ENCODE measurements at regions not wholly inside any gene's neighbourhood (a gene's known extent, or its start where the extent isn't known, plus 50 kb on each side); places are given as distances from the start of the nearest gene placed in this dataset.
"Not testable (repeated sequence)": the region's sequence is repeated elsewhere in the genome, so short reads cannot be mapped to it uniquely, and the experiment has no call there.

DNA sequence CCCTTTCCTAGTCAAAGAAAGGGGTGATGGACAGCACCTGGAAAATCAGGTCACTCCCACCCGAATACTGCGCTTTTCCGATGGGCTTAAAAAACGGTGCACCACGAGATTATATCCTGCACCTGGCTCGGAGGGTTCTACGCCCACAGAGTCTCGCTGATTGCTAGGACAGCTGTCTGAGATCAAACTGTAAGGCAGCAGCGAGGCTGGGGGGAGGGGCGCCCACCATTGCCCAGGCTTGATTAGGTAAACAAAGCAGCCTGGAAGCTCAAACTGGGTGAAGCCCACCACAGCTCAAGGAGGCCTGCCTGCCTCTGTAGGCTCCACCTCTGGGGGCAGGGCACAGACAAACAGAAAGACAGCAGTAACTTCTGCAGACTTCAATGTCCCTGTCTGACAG, 783.4 kb downstream of the NSUN3 start:
- DNase-seq (ENCODE audit: low spot score): not testable (repeated sequence)

DNA sequence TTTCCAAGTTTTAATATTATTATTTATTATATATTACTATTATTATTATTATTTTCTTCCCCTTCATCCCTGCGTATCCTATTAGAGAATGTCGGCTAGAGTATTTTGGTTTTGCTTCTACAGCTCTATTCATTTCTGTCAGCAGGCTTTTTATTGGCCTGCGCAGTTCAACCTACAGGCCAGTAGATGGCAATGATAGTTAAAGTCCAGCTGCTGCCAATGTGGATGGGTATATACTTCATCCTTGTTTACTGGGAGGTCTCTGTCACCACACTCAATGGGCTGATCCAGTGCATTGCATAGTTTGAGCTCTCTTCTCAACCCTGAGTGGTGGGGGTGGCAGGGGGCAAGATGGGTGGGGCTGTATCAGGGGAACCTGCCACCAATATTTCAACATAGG, 799.8 kb downstream of the NSUN3 start:
- DNase-seq (ENCODE audit: low spot score): peak; percentile 36

DNA sequence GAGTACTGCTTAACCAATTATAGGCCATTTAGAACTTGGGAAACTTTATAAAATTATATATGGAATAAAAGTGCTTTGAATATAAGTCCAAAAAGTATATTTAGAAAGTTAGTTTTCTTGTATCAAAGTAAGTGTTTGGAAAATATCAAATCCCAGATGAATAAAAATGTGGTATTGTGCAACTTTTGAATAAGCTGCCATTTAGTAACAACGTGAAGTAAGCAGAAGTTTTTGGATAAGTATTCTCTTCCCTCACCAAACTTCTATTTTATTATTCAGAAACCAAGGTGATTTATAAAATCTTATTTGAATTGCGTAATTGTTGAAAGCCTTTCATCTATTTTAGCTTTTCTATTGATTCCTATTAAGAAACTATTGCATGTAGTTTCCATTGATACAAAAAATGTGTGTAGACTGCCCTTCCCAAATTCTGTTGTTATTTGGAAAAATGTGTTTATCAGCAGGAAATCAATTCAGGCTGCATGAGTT, 806.2 kb downstream of the NSUN3 start:
- DNase-seq (ENCODE audit: low spot score): no peak

DNA sequence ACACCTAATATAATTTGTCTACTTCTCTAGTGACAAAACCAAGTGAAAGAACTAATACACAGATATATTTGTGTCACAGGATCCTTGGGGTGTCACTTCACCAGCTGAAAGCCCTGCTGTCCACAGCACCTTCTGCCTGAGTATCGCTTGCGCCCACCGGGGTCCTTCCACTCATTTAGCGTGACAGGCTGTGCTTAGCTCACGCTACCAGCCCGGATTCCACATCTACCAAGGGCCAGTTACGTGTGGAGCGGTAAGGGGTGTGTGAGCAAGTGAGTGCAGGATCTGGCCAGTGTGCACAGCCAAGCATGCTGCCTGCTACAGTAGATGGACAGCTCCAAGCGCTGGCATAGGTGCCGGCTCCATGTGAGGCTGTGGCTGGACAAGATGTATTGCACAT, 810.9 kb downstream of the NSUN3 start:
- DNase-seq (ENCODE audit: low spot score): no peak

DNA sequence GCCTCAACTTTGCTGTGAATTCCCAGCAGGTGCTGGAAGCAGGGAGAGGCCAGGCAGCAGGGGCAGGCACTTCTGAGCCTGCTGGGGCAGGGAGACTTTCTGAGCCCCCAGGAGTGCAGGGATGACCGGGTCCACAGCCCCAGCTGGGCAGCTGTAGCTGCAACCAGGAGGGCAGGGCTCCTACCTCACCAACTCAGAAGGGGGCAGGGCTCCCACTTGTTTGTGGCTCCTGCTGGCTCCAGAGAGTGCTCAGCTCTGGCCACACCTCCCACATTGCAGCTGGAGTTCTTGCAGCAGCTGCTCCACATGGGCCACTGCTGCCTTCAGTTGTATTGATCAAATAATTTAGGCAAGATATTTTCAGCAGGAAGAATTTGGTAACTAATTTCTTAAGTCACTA, 812.3 kb downstream of the NSUN3 start:
- no peak for DNase-seq (ENCODE audit: low spot score)

- no peak for DNase-seq (ENCODE audit: low spot score)
Measured at GRCh38 chr3:94887065-94887464, 824.2 kb downstream of the NSUN3 start.

GRCh38 chr3:94896994-94897393, 834.1 kb downstream of the NSUN3 start:
- no peak for DNase-seq (ENCODE audit: low spot score)

DNA sequence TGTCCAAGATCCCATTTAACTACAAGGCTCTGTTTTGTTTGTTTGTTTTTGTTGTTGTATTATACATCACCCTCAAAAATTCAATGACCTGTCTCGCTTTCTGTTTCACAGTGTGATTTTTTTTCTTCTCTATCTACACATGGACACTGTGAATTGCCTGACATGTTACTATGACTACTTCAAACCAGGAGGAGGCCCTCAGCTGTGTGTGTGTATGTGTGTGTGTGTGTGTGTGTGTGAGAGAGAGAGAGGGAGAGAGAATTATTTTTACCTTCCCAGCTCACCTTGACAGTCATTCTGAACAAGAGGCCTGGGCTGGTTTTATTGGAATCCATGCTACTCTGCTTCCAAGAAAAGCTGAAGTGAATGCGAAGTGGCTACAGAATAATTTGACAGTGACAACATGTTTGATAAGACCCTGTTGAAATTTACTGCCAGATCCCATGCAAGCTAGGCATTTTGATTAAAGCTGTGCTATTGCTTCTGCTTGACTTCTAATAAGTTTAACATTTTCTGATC, 841.4 kb downstream of the NSUN3 start:
- no peak for DNase-seq (ENCODE audit: low spot score)

- no peak for DNase-seq (ENCODE audit: low spot score)
Measured at GRCh38 chr3:94909726-94910125, 846.9 kb downstream of the NSUN3 start.

GRCh38 chr3:94912656-94913055, 849.8 kb downstream of the NSUN3 start:
- no peak for DNase-seq (ENCODE audit: low spot score)

GRCh38 chr3:94927175-94927574, 864.3 kb downstream of the NSUN3 start:
- DNase-seq (ENCODE audit: low spot score): no peak

DNA sequence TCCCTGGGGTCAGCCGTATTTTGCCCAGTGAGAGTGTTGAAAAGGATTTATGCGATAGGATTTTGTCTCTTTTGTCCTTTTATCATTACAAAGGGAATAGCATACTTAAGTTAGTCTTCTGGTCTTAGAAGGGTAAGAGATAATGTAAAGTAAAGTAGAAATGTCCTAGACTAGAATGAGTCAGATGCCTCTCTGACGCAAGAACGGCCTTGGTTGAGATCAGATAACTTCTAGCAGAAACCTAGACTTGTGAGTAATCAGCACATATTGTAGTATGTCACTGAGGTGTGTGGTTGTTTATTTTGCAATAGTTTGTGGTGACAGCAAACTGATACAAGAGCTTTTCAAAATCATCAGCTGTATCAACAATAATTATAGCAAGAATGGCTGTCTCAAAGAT, 866.1 kb downstream of the NSUN3 start:
- peak; percentile 61 for DNase-seq (ENCODE audit: low spot score)

DNA sequence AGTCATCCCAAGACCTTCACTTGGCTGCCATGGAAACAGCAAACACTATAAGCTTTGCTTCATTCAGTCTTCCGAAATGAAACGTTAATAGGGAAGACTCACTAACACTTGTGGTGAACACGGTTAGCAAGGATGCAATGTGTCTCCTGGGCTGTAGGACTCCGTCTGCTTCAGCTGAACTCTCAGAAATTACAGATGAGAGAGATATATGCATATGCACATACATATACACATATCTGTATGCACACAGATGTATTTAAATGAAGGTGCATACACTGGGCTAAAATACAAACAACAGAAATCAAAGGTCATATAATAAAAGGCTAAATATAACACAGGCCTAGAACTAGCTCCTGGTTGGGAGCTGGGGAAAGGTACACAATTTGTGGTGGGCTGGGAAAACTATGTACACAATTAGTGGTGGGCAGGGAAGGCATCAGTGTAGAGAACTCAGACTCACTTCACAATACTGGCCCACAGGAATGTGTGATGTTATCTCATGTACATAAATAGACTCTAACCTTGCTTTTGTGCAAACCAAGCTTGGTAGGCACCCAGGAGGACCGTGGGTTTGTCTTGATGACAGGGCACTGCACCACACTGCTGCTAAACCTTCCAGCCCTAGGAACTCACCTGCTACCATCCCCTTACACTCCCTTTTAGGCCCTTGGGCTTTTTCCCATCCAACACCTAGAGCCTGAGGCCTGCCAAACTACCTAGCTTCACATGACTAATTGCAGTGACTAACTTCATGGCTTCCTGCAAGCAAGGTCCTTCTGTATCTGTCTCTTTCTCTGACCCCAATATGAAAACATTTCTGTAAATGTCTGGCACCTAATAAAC, 873.1 kb downstream of the NSUN3 start:
- DNase-seq (ENCODE audit: low spot score): peak; percentile 25

- no peak for DNase-seq (ENCODE audit: low spot score)
Measured at GRCh38 chr3:94937980-94938379, 875.1 kb downstream of the NSUN3 start.

GRCh38 chr3:94946683-94947082, 883.8 kb downstream of the NSUN3 start:
- DNase-seq (ENCODE audit: low spot score): no peak

DNA sequence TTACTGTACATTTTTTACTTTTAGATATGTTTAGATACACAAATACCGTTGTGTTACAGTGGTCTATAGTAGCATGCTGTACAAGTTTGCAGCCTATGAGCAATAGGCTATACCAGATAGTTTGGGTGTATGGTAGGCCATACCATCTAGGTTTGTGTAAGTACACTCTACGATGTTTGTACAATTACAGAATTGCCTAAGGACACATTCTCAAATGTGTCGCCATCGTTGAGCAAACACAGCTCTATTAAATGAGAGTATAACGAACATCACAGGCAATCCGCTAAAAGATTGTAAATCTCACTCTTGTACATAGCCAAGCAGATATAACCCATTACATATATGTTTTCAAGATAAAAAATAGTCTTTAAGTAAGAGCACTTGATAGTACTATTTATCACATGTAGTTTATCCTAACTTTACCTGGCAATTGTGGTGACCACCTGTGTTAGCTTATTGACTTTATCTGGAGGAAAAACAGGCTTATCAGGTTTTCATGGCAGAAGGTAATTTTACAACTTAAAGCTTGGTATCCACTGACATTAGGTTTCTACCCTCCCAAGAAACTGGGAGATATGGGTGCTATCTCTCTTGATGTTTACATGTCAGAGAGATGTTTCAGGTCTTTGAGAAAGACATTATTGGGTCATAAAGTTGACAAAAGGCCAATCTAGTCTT, 898.7 kb downstream of the NSUN3 start:
- DNase-seq (ENCODE audit: low spot score): no peak

GRCh38 chr3:94965867-94966475, 903.1 kb downstream of the NSUN3 start:
- no peak for DNase-seq (ENCODE audit: low spot score)

- no peak for DNase-seq (ENCODE audit: low spot score)
Measured at GRCh38 chr3:94967196-94967595, 904.3 kb downstream of the NSUN3 start.

GRCh38 chr3:94968519-94968918, 905.7 kb downstream of the NSUN3 start:
- DNase-seq (ENCODE audit: low spot score): no peak

GRCh38 chr3:94972066-94972465, 909.2 kb downstream of the NSUN3 start:
- no peak for DNase-seq (ENCODE audit: low spot score)

GRCh38 chr3:94978084-94978483, 915.2 kb downstream of the NSUN3 start:
- no peak for DNase-seq (ENCODE audit: low spot score)

GRCh38 chr3:94985778-94986177, 922.9 kb downstream of the NSUN3 start:
- no peak for DNase-seq (ENCODE audit: low spot score)
